CD14-positive monocyte (primary cell): ENCODE measurements at regions not wholly inside any gene's neighbourhood (a gene's known extent, or its start where the extent isn't known, plus 50 kb on each side); places are given as distances from the start of the nearest gene placed in this dataset.

Experiments
- DNase-seq, 3 donors: peaks; one replicate each; pipeline ENCODE4 v3.0.0-alpha.2; 2011 to 2022
- H2AFZ ChIP-seq: 2 replicates; pipeline ENCODE4 v1.6.0; 2012; ENCODE audit warnings: mild to moderate bottlenecking, low read depth, low read length, inconsistent platforms; ENCODE audit not compliant: insufficient read depth, poor library complexity, severe bottlenecking
- H3K27ac ChIP-seq, 2 donors: 1 replicate in 1 of 2; 2 replicates in 1 of 2; pipeline ENCODE4 v1.5.1; 2012 to 2013; ENCODE audit warnings: low read length in 2 of 2, control low read depth in 1 of 2, inconsistent platforms in 1 of 2, low read depth in 1 of 2, mild to moderate bottlenecking in 1 of 2
- H3K27me3 ChIP-seq, 2 donors: one replicate each; pipeline versions ENCODE4 v1.6.0 to v1.6.1; 2011 to 2013; ENCODE audit warnings: low read length in 2 of 2; ENCODE audit not compliant: control insufficient read depth in 2 of 2, insufficient read depth in 2 of 2
- H3K36me3 ChIP-seq, 2 donors: replicated peaks in 1 of 2; 1 replicate in 1 of 2; 2 replicates in 1 of 2; pipeline versions ENCODE4 v1.5.1 to v1.6.1; 2012 to 2013; ENCODE audit warnings: low read length in 2 of 2, control low read depth in 1 of 2, inconsistent platforms in 1 of 2, mild to moderate bottlenecking in 1 of 2; ENCODE audit not compliant: insufficient read depth in 2 of 2, control insufficient read depth in 1 of 2
- H3K4me1 ChIP-seq, 2 donors: 1 replicate in 1 of 2; 2 replicates in 1 of 2; pipeline versions ENCODE4 v1.5.1 to v1.6.1; 2012 to 2013; ENCODE audit warnings: low read length in 2 of 2, control low read depth in 1 of 2, inconsistent platforms in 1 of 2, mild to moderate bottlenecking in 1 of 2, moderate library complexity in 1 of 2; ENCODE audit not compliant: insufficient read depth in 2 of 2, control insufficient read depth in 1 of 2
- H3K4me2 ChIP-seq: replicated peaks from 2 replicates; pipeline ENCODE3; 2012; ENCODE audit warnings: low read length, moderate library complexity, mild to moderate bottlenecking; ENCODE audit not compliant: poor library complexity, severe bottlenecking; ENCODE audit errors: extremely low read depth
- H3K4me3 ChIP-seq, 3 experiments: fragments of 200-600 bp in 1 of 3; sonication (generic) in 1 of 3; replicated peaks in 1 of 3; 1 replicate in 2 of 3; 2 replicates in 1 of 3; pipeline ENCODE4 v1.5.1; 2011 to 2013; ENCODE audit warnings: low read length in 3 of 3, mild to moderate bottlenecking in 3 of 3, control low read depth in 2 of 3, low read depth in 2 of 3, inconsistent platforms in 1 of 3, moderate library complexity in 1 of 3
- H3K79me2 ChIP-seq: 2 replicates; pipeline ENCODE4 v1.6.0; 2012; ENCODE audit warnings: mild to moderate bottlenecking, control low read depth, inconsistent platforms, low read length, moderate library complexity; ENCODE audit not compliant: insufficient read depth
- H3K9ac ChIP-seq: 2 replicates; pipeline ENCODE4 v1.6.0; 2017; ENCODE audit warnings: low read length, mild to moderate bottlenecking; ENCODE audit not compliant: insufficient read depth, poor library complexity, severe bottlenecking
- H3K9me3 ChIP-seq, 2 donors: replicated peaks in 1 of 2; 1 replicate in 1 of 2; 2 replicates in 1 of 2; pipeline versions ENCODE4 v1.5.1 to v1.6.1; 2012 to 2013; ENCODE audit warnings: low read length in 2 of 2, control low read depth in 1 of 2; ENCODE audit not compliant: control insufficient read depth in 1 of 2, insufficient read depth in 1 of 2
- H4K20me1 ChIP-seq: 2 replicates; pipeline ENCODE4 v1.6.0; 2012; ENCODE audit warnings: mild to moderate bottlenecking, low read length, control low read depth, moderate library complexity; ENCODE audit not compliant: insufficient read depth
- H3K27ac Mint-ChIP-seq, 7 donors: one replicate each; pipeline ENCODE4 v1.8.0; 2020; ENCODE audit warnings: mild to moderate bottlenecking in 7 of 7, mixed read lengths in 7 of 7, moderate library complexity in 6 of 7, inconsistent platforms in 2 of 7
- H3K27me3 Mint-ChIP-seq, 3 donors: one replicate each; pipeline ENCODE4 v1.8.0; 2021 to 2022; ENCODE audit warnings: low read depth in 3 of 3, mild to moderate bottlenecking in 3 of 3, mixed read lengths in 3 of 3, moderate library complexity in 3 of 3, inconsistent platforms in 1 of 3
- H3K36me3 Mint-ChIP-seq, 2 donors: one replicate each; pipeline ENCODE4 v1.8.0; 2020; ENCODE audit warnings: mixed read lengths in 2 of 2, inconsistent platforms in 1 of 2, mild to moderate bottlenecking in 1 of 2
- H3K4me1 Mint-ChIP-seq: one replicate; pipeline ENCODE4 v1.8.0; 2020; ENCODE audit warnings: mild to moderate bottlenecking, mixed read lengths
- H3K4me3 Mint-ChIP-seq, 2 donors: one replicate each; pipeline ENCODE4 v1.8.0; 2020; ENCODE audit warnings: mild to moderate bottlenecking in 2 of 2, mixed read lengths in 2 of 2, moderate library complexity in 1 of 2
- H3K9me3 Mint-ChIP-seq, 7 donors: one replicate each; pipeline ENCODE4 v1.8.0; 2020 to 2022; ENCODE audit warnings: mixed read lengths in 7 of 7, mild to moderate bottlenecking in 6 of 7, moderate library complexity in 6 of 7, inconsistent platforms in 2 of 7
- intact Hi-C, 2 donors: fragments of 100-400 bp; cut with micrococcal nuclease; formaldehyde crosslinking; loops; one replicate each; pipeline versions ENCODE4 v1.15.0 to v1.15.1; 2023
- TF ChIP-seq, protein P1 (sequence below): fragments of 200-600 bp; IDR thresholded peaks from one replicate; pipeline ENCODE4 v1.8.0; 2022; ENCODE audit warnings: antibody characterized with exemption, mild to moderate bottlenecking

GRCh38 chr6:77217896-77218295 lies 245.4 kb downstream of the HTR1B start:
- Histone ChIP-seq H3K4me2 (no peak overlapping the region), H3K27ac (no peak overlapping the region), H3K9ac (no peak overlapping the region), H3K79me2 (no peaks in the 10 kb centered on the region), H4K20me1 (no peaks in the 10 kb centered on the region), H3K9me3 (peaks cover 6 to 8% of the 10 kb centered on the region in 2 donors), H3K27me3 (no peaks in the 10 kb centered on the region), H3K36me3 (no peaks in the 10 kb centered on the region), H3K4me1 (no peaks in the 10 kb centered on the region), H3K4me3 (no peak overlapping the region), H2AFZ (no peak overlapping the region)
- no peaks in the 10 kb centered on the region for H3K4me1 Mint-ChIP-seq
- TF ChIP-seq, protein P1, sequence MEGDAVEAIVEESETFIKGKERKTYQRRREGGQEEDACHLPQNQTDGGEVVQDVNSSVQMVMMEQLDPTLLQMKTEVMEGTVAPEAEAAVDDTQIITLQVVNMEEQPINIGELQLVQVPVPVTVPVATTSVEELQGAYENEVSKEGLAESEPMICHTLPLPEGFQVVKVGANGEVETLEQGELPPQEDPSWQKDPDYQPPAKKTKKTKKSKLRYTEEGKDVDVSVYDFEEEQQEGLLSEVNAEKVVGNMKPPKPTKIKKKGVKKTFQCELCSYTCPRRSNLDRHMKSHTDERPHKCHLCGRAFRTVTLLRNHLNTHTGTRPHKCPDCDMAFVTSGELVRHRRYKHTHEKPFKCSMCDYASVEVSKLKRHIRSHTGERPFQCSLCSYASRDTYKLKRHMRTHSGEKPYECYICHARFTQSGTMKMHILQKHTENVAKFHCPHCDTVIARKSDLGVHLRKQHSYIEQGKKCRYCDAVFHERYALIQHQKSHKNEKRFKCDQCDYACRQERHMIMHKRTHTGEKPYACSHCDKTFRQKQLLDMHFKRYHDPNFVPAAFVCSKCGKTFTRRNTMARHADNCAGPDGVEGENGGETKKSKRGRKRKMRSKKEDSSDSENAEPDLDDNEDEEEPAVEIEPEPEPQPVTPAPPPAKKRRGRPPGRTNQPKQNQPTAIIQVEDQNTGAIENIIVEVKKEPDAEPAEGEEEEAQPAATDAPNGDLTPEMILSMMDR = no peak
- peaks cover 0 to 12% (median 4%) of the 10 kb centered on the region in 7 donors for H3K9me3 Mint-ChIP-seq
- no peak for DNase-seq
- H3K27ac Mint-ChIP-seq = no peak overlapping the region
- H3K27me3 Mint-ChIP-seq = no peaks in the 10 kb centered on the region
- no peaks in the 10 kb centered on the region for H3K36me3 Mint-ChIP-seq
- H3K4me3 Mint-ChIP-seq = no peak overlapping the region
- intact Hi-C loops = no loop called here

GRCh38 chr6:77205936-77206335 lies 257.4 kb downstream of the HTR1B start:
- H3K9me3 ChIP-seq = peaks cover 0 to 8% of the 10 kb centered on the region in 2 donors
- H3K4me3 ChIP-seq = no peak overlapping the region
- Mint-ChIP-seq H3K27ac (no peak overlapping the region), H3K4me1 (no peaks in the 10 kb centered on the region), H3K36me3 (no peaks in the 10 kb centered on the region), H3K4me3 (no peak overlapping the region), H3K27me3 (peaks cover 0 to 2% (median 0%) of the 10 kb centered on the region in 3 donors), H3K9me3 (peaks cover 1 to 9% (median 5%) of the 10 kb centered on the region in 7 donors)
- no peaks in the 10 kb centered on the region for H3K4me1 ChIP-seq
- H4K20me1 ChIP-seq = no peaks in the 10 kb centered on the region
- intact Hi-C loops = no loop called here
- H3K79me2 ChIP-seq = no peaks in the 10 kb centered on the region
- TF ChIP-seq, protein P1 = no peak
- H3K27me3 ChIP-seq = no peaks in the 10 kb centered on the region
- DNase-seq = no peak
- H3K9ac ChIP-seq = no peak overlapping the region
- H3K27ac ChIP-seq = no peak overlapping the region
- H2AFZ ChIP-seq = no peak overlapping the region
- no peak overlapping the region for H3K4me2 ChIP-seq
- H3K36me3 ChIP-seq = no peaks in the 10 kb centered on the region
